HEK293 (cell line): ENCODE measurements at regions not wholly inside any gene's neighbourhood (a gene's known extent, or its start where the extent isn't known, plus 50 kb on each side); places are given as distances from the start of the nearest gene placed in this dataset.

ENCODE experiments used
- CTCF ChIA-PET: fragments of 350-600 bp; formaldehyde crosslinking; extraction: SDS; loops from one replicate; lab custom pipeline; 2021; ENCODE audit warnings: antibody characterized with exemption; lab: Yijun Ruan, JAX
- POLR2A ChIA-PET: fragments of 300-600 bp; formaldehyde crosslinking; extraction: SDS; loops from one replicate; lab custom pipeline; 2020; ENCODE audit warnings: antibody characterized with exemption, inconsistent platforms; lab: Yijun Ruan, JAX
- H3K27ac ChIP-seq: fragments of 200-500 bp; sonication (Bioruptor generic); 2 replicates; pipeline ENCODE4 v1.5.1; 2014; ENCODE audit warnings: low read depth, low read length, control low read depth, inconsistent platforms; ENCODE audit errors: extremely low read depth
- H3K36me3 ChIP-seq, 2 experiments: fragments of 200-500 bp in 1 of 2; sonication (Bioruptor generic) in 1 of 2; 1 replicate in 1 of 2; 2 replicates in 1 of 2; pipeline ENCODE4 v1.5.1; 2014 to 2017; ENCODE audit warnings: inconsistent platforms in 2 of 2, low read length in 2 of 2; ENCODE audit not compliant: control insufficient read depth in 2 of 2, insufficient read depth in 1 of 2
- H3K4me1 ChIP-seq: fragments of 200-500 bp; sonication (Bioruptor generic); 2 replicates; pipeline ENCODE4 v1.5.1; 2014; ENCODE audit warnings: mild to moderate bottlenecking, low read length, inconsistent platforms; ENCODE audit not compliant: control insufficient read depth, insufficient read depth
- H3K4me3 ChIP-seq: 2 replicates; pipeline ENCODE4 v1.5.1; 2011; ENCODE audit warnings: low read depth, mild to moderate bottlenecking, control low read depth, low read length, moderate library complexity
- H3K9me3 ChIP-seq: fragments of 200-500 bp; sonication (Bioruptor generic); 2 replicates; pipeline ENCODE4 v1.5.1; 2014; ENCODE audit warnings: low read depth, low read length, inconsistent platforms; ENCODE audit not compliant: control insufficient read depth, insufficient read depth
- HOXC10 ChIP-seq: sonication (generic); formaldehyde crosslinking; IDR thresholded peaks from 2 replicates; pipeline ENCODE4 v1.8.1; 2023; ENCODE audit warnings: mild to moderate bottlenecking, missing genetic modification reagents
- IKZF3 ChIP-seq: fragments of 450-650 bp; IDR thresholded peaks from 2 replicates; pipeline ENCODE4 v1.5.0; 2018; ENCODE audit warnings: missing biosample characterization, mild to moderate bottlenecking, missing genetic modification characterization, moderate library complexity
- OSR2 ChIP-seq: fragments of 450-650 bp; formaldehyde crosslinking; IDR thresholded peaks from 2 replicates; pipeline ENCODE4 v1.5.1; 2016; ENCODE audit warnings: missing biosample characterization, missing genetic modification characterization
- PRDM10 ChIP-seq: fragments of 450-650 bp; formaldehyde crosslinking; IDR thresholded peaks from 2 replicates; pipeline ENCODE4 v1.5.1; 2016; ENCODE audit warnings: missing biosample characterization, missing genetic modification characterization
- RBAK ChIP-seq: fragments of 450-650 bp; formaldehyde crosslinking; IDR thresholded peaks from 2 replicates; pipeline ENCODE4 v1.5.1; 2016; ENCODE audit warnings: missing biosample characterization, missing genetic modification characterization
- SALL2 ChIP-seq: fragments of 450-650 bp; formaldehyde crosslinking; IDR thresholded peaks from 2 replicates; pipeline ENCODE4 v1.5.0; 2017; ENCODE audit warnings: missing biosample characterization, mild to moderate bottlenecking, missing genetic modification characterization, borderline replicate concordance
- SETDB1 ChIP-seq: IDR thresholded peaks from one replicate; pipeline ENCODE4 v1.6.1; 2017; ENCODE audit warnings: mild to moderate bottlenecking, low read length, moderate library complexity, mixed read lengths; ENCODE audit not compliant: insufficient read length
- SP7 ChIP-seq: fragments of 450-650 bp; formaldehyde crosslinking; IDR thresholded peaks from 2 replicates; pipeline ENCODE4 v1.5.1; 2016; ENCODE audit warnings: missing biosample characterization, missing genetic modification characterization
- ZBTB10 ChIP-seq: fragments of 450-650 bp; formaldehyde crosslinking; IDR thresholded peaks from 2 replicates; pipeline ENCODE4 v1.5.1; 2016; ENCODE audit warnings: missing biosample characterization, missing genetic modification characterization
- ZNF132 ChIP-seq: fragments of 450-650 bp; formaldehyde crosslinking; IDR thresholded peaks from 2 replicates; pipeline ENCODE4 v1.5.1; 2017; ENCODE audit warnings: missing biosample characterization, missing genetic modification characterization, borderline replicate concordance
- ZNF16 ChIP-seq: fragments of 450-650 bp; formaldehyde crosslinking; IDR thresholded peaks from 2 replicates; pipeline ENCODE4 v1.5.1; 2016; ENCODE audit warnings: low read depth, missing biosample characterization, missing genetic modification characterization
- ZNF202 ChIP-seq: fragments of 450-650 bp; formaldehyde crosslinking; IDR thresholded peaks from 2 replicates; pipeline ENCODE4 v1.5.1; 2016; ENCODE audit warnings: missing biosample characterization, missing genetic modification characterization, borderline replicate concordance
- ZNF266 ChIP-seq: fragments of 450-650 bp; formaldehyde crosslinking; IDR thresholded peaks from 2 replicates; pipeline ENCODE4 v1.5.1; 2016; ENCODE audit warnings: missing biosample characterization, missing genetic modification characterization, low read depth
- ZNF391 ChIP-seq: fragments of 450-650 bp; formaldehyde crosslinking; IDR thresholded peaks from 2 replicates; pipeline ENCODE4 v1.5.1; 2016; ENCODE audit warnings: low read depth, missing biosample characterization, missing genetic modification characterization, borderline replicate concordance
- ZNF398 ChIP-seq: fragments of 450-650 bp; formaldehyde crosslinking; IDR thresholded peaks from 2 replicates; pipeline ENCODE4 v1.5.1; 2017; ENCODE audit warnings: missing biosample characterization, missing genetic modification characterization
- ZNF433 ChIP-seq: fragments of 450-650 bp; formaldehyde crosslinking; IDR thresholded peaks from 2 replicates; pipeline ENCODE4 v1.5.1; 2016; ENCODE audit warnings: missing biosample characterization, missing genetic modification characterization, low read depth
- ZNF449 ChIP-seq: fragments of 450-650 bp; formaldehyde crosslinking; IDR thresholded peaks from 2 replicates; pipeline ENCODE4 v1.5.1; 2017; ENCODE audit warnings: missing biosample characterization, mild to moderate bottlenecking, missing genetic modification characterization, moderate library complexity
- ZNF473 ChIP-seq: fragments of 450-650 bp; formaldehyde crosslinking; IDR thresholded peaks from 2 replicates; pipeline ENCODE4 v1.5.1; 2017; ENCODE audit warnings: missing biosample characterization, missing genetic modification characterization
- ZNF600 ChIP-seq: fragments of 450-650 bp; formaldehyde crosslinking; IDR thresholded peaks from 2 replicates; pipeline ENCODE4 v1.5.1; 2016; ENCODE audit warnings: missing biosample characterization, missing genetic modification characterization
- ZNF658 ChIP-seq: fragments of 450-650 bp; formaldehyde crosslinking; IDR thresholded peaks from 2 replicates; pipeline ENCODE4; 2016; ENCODE audit warnings: missing biosample characterization, missing genetic modification characterization
- ZNF776 ChIP-seq: fragments of 450-650 bp; formaldehyde crosslinking; IDR thresholded peaks from 2 replicates; pipeline ENCODE4 v1.5.0; 2017; ENCODE audit warnings: missing biosample characterization, missing genetic modification characterization, borderline replicate concordance

DNA sequence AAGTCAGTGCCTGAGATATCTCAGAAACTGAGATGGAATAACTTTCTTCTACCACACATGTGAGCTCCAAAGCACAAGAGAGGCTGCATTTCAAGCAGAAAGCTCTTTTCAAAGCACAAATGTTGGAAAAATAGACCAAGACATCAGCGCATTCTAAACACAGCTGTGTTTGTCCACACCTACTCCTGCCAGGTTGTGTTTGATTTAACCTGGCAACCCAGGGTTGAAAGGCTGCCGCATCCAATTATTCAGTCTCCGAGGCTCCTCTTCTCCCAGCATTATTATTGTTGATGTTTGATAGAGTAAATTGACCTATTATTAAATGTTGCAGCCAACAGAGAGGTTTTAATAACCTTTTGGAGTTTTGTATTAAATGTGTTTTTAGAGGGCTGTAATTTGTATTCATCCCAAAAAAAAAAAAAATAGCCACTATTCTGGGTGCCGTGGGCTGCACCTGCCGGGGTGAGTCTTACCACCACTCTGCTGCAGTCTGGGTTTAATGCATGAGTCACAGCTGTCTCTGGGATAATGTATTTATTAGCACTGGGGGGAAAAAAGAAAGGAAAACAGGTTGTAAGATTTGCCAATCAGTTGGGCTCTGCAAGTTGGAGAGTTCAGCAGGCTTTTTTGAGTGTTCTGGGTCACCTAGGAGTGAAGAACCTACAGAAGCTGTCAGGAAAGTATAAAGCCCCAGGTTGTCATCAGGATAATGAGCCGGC is 105.2 kb upstream of the NOCT start:
- H3K4me3 ChIP-seq: no peak overlapping the region
- POLR2A ChIA-PET: interaction anchor here (0.7 to 2.2 kb wide), 3 partner anchors 13 to 1833 kb away, joined by 3 to 5 read pairs (median 3); partner anchors contain the start of gene NOCT
- no peaks in the 10 kb centered on the region for H3K9me3 ChIP-seq
- peak; percentile 95 for TF ChIP-seq ZNF449 (tag by site-specific recombination)
- TF ChIP-seq SALL2 (tag by site-specific recombination): no peak
- no peak for TF ChIP-seq ZNF266 (tag by site-specific recombination)
- no peak for TF ChIP-seq ZNF600 (tag by site-specific recombination)
- 0 out of 2 replicates have a peak, but pooled peaks have one; percentile 28 for TF ChIP-seq OSR2 (tag by site-specific recombination)
- peak; percentile 78 for TF ChIP-seq PRDM10
- H3K36me3 ChIP-seq: no peaks in the 10 kb centered on the region
- peaks cover 3% of the 10 kb centered on the region; the same call in 1 of the 2 replicates for H3K4me1 ChIP-seq
- no peak overlapping the region; the same call in 1 of the 2 replicates for H3K27ac ChIP-seq
- CTCF ChIA-PET: interaction anchor here (0.5 to 1.1 kb wide), 11 partner anchors 8 to 1088 kb away, joined by 3 to 5 read pairs (median 3); no protein-coding TSS in a partner anchor

DNA sequence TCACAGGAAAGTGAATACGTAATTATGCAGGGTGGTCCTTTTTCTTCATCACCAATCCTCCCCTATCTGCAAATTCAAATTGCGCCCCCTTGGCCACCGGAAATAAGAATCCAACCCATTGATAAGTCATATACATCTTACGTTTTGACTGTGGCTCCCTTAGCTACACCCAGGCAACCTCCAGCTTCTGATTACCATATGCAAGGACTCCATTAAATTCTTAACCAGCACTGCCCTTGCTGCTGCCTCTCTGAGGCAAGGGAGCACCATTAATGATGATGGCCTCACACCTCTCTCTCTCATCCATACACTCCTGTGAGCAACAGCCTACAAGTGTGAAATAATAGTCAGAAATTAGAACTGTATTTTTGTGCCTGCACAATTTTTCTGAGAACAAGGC is 106.0 kb upstream of the NOCT start:
- no peak overlapping the region for H3K27ac ChIP-seq
- TF ChIP-seq SP7 (tag by site-specific recombination) (no peak), ZNF202 (tag by site-specific recombination) (no peak), HOXC10 (no peak), ZNF391 (tag by site-specific recombination) (no peak), RBAK (no peak), ZNF433 (tag by site-specific recombination) (no peak), ZNF132 (no peak), ZNF776 (tag by site-specific recombination) (no peak), IKZF3 (tag by site-specific recombination) (no peak), ZNF16 (tag by site-specific recombination) (no peak)
- TF ChIP-seq, all 188 proteins: peak for 0
- H3K36me3 ChIP-seq: no peaks in the 10 kb centered on the region
- peaks cover 3% of the 10 kb centered on the region; the same call in 1 of the 2 replicates for H3K4me1 ChIP-seq
- H3K9me3 ChIP-seq: no peaks in the 10 kb centered on the region
- ChIA-PET CTCF (interaction anchor here (0.6 to 1.1 kb wide), 8 partner anchors 9 to 1031 kb away, joined by 3 to 5 read pairs (median 3); no protein-coding TSS in a partner anchor), POLR2A (interaction anchor here (1.0 to 2.2 kb wide), 2 partner anchors 11 to 12 kb away, joined by 3 to 5 read pairs; no protein-coding TSS in a partner anchor)
- no peak overlapping the region for H3K4me3 ChIP-seq

- Histone ChIP-seq H3K4me1 (peaks cover 3% of the 10 kb centered on the region; the same call in 1 of the 2 replicates), H3K36me3 (no peaks in the 10 kb centered on the region), H3K27ac (no peak overlapping the region), H3K4me3 (no peak overlapping the region), H3K9me3 (no peaks in the 10 kb centered on the region)
- POLR2A ChIA-PET: no interaction called here
- CTCF ChIA-PET: no interaction called here
- TF ChIP-seq ZNF473 (tag by site-specific recombination) (no peak), ZNF658 (tag by site-specific recombination) (no peak), ZBTB10 (tag by site-specific recombination) (no peak), ZNF398 (tag by site-specific recombination) (no peak), SETDB1 (no peak)
Observed at GRCh38 chr4:138908134-138908533, 107.4 kb upstream of the NOCT start.
